ENCODE measurements at regions not wholly inside any gene's neighbourhood (a gene's known extent, or its start where the extent isn't known, plus 50 kb on each side); places are given as distances from the start of the nearest gene placed in this dataset.

- Histone ChIP-seq H3K27ac (ENCODE audit: low read depth, low read length) (no peak overlapping the region), H3K9me3 (ENCODE audit: low read length) (no peaks in the 10 kb centered on the region), H3K36me3 (ENCODE audit: insufficient read depth, low read length) (no peaks in the 10 kb centered on the region), H3K4me1 (ENCODE audit: insufficient read depth, low read length) (no peaks in the 10 kb centered on the region), H3K27me3 (ENCODE audit: control insufficient read depth in 1 of 2, insufficient read depth in 2 of 2, low read length in 2 of 2) (no peaks in the 10 kb centered on the region), H3K4me3 (ENCODE audit: low read depth in 1 of 2, low read length in 2 of 2) (no peak overlapping the region), H3K9ac (ENCODE audit: low read length) (no peak overlapping the region)
These were observed 172.8 kb upstream of the RASA1 start for GRCh38 chr5:87094833-87095232.

DNA sequence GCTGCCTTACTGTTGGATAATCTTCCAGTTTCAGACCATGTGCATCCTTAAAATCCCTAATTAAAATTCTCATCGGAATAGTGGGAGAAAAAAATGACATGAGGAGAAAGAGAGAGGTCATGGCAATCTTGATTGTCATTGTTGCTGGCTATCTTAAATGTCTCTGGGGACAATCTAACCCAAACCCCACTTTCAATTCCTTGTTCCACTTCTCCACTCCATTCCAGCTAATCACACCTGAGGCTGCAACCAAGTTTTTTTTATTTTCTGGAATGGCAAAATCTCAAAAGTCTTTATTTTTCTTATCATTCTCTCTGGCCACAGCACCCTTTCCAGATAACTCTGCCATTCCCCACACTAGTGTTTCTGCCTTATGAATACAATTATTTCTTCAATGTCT is 171.9 kb upstream of the RASA1 start:
- Histone ChIP-seq H3K9me3 (ENCODE audit: low read length) (no peaks in the 10 kb centered on the region), H3K27ac (ENCODE audit: low read depth, low read length) (no peak overlapping the region), H3K4me3 (ENCODE audit: low read depth in 1 of 2, low read length in 2 of 2) (no peak overlapping the region), H3K4me1 (ENCODE audit: insufficient read depth, low read length) (no peaks in the 10 kb centered on the region), H3K9ac (ENCODE audit: low read length) (no peak overlapping the region), H3K27me3 (ENCODE audit: control insufficient read depth in 1 of 2, insufficient read depth in 2 of 2, low read length in 2 of 2) (no peaks in the 10 kb centered on the region), H3K36me3 (ENCODE audit: insufficient read depth, low read length) (no peaks in the 10 kb centered on the region)

GRCh38 chr5:87097664-87098063 is 170.0 kb upstream of the RASA1 start:
- Histone ChIP-seq H3K27ac (ENCODE audit: low read depth, low read length) (no peak overlapping the region), H3K4me3 (ENCODE audit: low read depth in 1 of 2, low read length in 2 of 2) (no peak overlapping the region), H3K9me3 (ENCODE audit: low read length) (no peaks in the 10 kb centered on the region), H3K36me3 (ENCODE audit: insufficient read depth, low read length) (no peaks in the 10 kb centered on the region), H3K9ac (ENCODE audit: low read length) (no peak overlapping the region), H3K4me1 (ENCODE audit: insufficient read depth, low read length) (no peaks in the 10 kb centered on the region), H3K27me3 (ENCODE audit: control insufficient read depth in 1 of 2, insufficient read depth in 2 of 2, low read length in 2 of 2) (no peaks in the 10 kb centered on the region)

- H3K4me3 ChIP-seq (ENCODE audit: low read depth in 1 of 2, low read length in 2 of 2): no peak overlapping the region
- H3K9me3 ChIP-seq (ENCODE audit: low read length): no peaks in the 10 kb centered on the region
- H3K36me3 ChIP-seq (ENCODE audit: insufficient read depth, low read length): no peaks in the 10 kb centered on the region
- no peak overlapping the region for H3K9ac ChIP-seq (ENCODE audit: low read length)
- no peaks in the 10 kb centered on the region for H3K4me1 ChIP-seq (ENCODE audit: insufficient read depth, low read length)
- H3K27ac ChIP-seq (ENCODE audit: low read depth, low read length): no peak overlapping the region
- H3K27me3 ChIP-seq (ENCODE audit: control insufficient read depth in 1 of 2, insufficient read depth in 2 of 2, low read length in 2 of 2): no peaks in the 10 kb centered on the region
These were observed 168.3 kb upstream of the RASA1 start for GRCh38 chr5:87099291-87099839.

GRCh38 chr5:87099968-87100367 is 167.7 kb upstream of the RASA1 start:
- Histone ChIP-seq H3K27ac (ENCODE audit: low read depth, low read length) (no peak overlapping the region), H3K4me3 (ENCODE audit: low read depth in 1 of 2, low read length in 2 of 2) (no peak overlapping the region), H3K4me1 (ENCODE audit: insufficient read depth, low read length) (no peaks in the 10 kb centered on the region), H3K9ac (ENCODE audit: low read length) (no peak overlapping the region), H3K9me3 (ENCODE audit: low read length) (no peaks in the 10 kb centered on the region), H3K27me3 (ENCODE audit: control insufficient read depth in 1 of 2, insufficient read depth in 2 of 2, low read length in 2 of 2) (no peaks in the 10 kb centered on the region), H3K36me3 (ENCODE audit: insufficient read depth, low read length) (no peaks in the 10 kb centered on the region)

DNA sequence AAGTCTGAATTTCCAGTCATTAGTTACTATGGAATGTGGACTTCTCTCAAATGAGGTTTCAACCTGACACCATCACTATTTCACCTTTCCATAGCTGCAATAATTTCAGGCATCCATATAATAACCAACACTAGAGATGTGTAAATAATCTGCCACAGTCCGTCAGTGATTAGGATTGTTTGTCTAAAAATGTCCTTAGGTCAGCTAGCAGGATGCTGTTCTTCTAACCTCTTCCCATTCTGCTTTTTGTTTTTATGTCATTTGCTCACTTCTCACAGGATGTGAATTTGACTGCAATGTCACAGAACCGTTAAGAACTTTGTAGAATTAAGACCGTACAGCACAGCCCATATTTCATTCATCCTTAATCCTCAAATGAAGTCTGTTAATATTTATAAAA is 166.4 kb upstream of the RASA1 start:
- Histone ChIP-seq H3K9ac (ENCODE audit: low read length) (no peak overlapping the region), H3K4me1 (ENCODE audit: insufficient read depth, low read length) (no peaks in the 10 kb centered on the region), H3K27me3 (ENCODE audit: control insufficient read depth in 1 of 2, insufficient read depth in 2 of 2, low read length in 2 of 2) (no peaks in the 10 kb centered on the region), H3K27ac (ENCODE audit: low read depth, low read length) (no peak overlapping the region), H3K9me3 (ENCODE audit: low read length) (no peaks in the 10 kb centered on the region), H3K36me3 (ENCODE audit: insufficient read depth, low read length) (no peaks in the 10 kb centered on the region), H3K4me3 (ENCODE audit: low read depth in 1 of 2, low read length in 2 of 2) (no peak overlapping the region)

DNA sequence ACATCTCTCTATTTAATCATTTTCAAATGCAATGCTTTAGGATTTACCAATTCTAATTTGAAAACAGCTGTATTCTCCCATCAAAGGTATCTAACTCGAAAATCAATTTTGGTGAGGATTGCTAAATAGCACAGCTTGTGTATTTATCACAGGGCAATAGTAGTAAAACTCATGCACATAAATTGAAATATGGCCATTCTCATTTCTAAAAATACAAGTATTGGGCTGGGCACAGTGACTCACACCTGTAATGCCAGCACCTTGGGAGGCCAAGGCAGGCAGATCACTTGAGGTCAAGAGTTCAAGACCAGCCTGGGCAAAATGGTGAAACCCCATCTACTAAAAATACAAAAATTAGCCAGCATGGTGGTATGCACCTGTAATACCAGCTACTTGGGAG is 164.8 kb upstream of the RASA1 start:
- H3K9me3 ChIP-seq (ENCODE audit: low read length): no peaks in the 10 kb centered on the region

GRCh38 chr5:87103616-87104287 is 163.9 kb upstream of the RASA1 start:
- no peaks in the 10 kb centered on the region for H3K27me3 ChIP-seq (ENCODE audit: control insufficient read depth in 1 of 2, insufficient read depth in 2 of 2, low read length in 2 of 2)
- no peak overlapping the region for H3K4me3 ChIP-seq (ENCODE audit: low read depth in 1 of 2, low read length in 2 of 2)
- H3K27ac ChIP-seq (ENCODE audit: low read depth, low read length): no peak overlapping the region
- H3K36me3 ChIP-seq (ENCODE audit: insufficient read depth, low read length): no peaks in the 10 kb centered on the region
- H3K9ac ChIP-seq (ENCODE audit: low read length): no peak overlapping the region
- no peaks in the 10 kb centered on the region for H3K4me1 ChIP-seq (ENCODE audit: insufficient read depth, low read length)
- H3K9me3 ChIP-seq (ENCODE audit: low read length): no peaks in the 10 kb centered on the region

More for the DNA sequence above, 164.8 kb upstream of the RASA1 start:
- no peaks in the 10 kb centered on the region for H3K36me3 ChIP-seq (ENCODE audit: insufficient read depth, low read length)
- no peaks in the 10 kb centered on the region for H3K4me1 ChIP-seq (ENCODE audit: insufficient read depth, low read length)
- H3K27me3 ChIP-seq (ENCODE audit: control insufficient read depth in 1 of 2, insufficient read depth in 2 of 2, low read length in 2 of 2): no peaks in the 10 kb centered on the region
- no peak overlapping the region for H3K27ac ChIP-seq (ENCODE audit: low read depth, low read length)
- H3K4me3 ChIP-seq (ENCODE audit: low read depth in 1 of 2, low read length in 2 of 2): no peak overlapping the region
- H3K9ac ChIP-seq (ENCODE audit: low read length): no peak overlapping the region

DNA sequence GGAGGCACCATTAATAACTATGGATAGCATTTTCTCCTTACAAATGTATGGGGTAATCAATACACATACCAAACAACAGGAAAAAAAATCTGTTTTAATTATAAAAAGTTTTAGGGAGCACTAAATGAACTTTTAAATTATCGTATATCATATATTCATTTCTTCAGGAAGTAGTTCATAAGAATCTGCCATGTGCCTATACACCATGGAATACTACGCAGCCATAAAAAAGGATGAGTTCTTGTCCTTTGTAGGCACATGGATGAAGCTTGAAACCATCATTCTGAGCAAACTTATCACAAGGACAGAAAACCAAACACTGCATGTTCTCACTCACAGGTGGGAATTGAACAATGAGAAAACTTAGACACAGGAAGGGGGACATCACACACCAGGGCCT is 162.1 kb upstream of the RASA1 start:
- Histone ChIP-seq H3K27ac (ENCODE audit: low read depth, low read length) (no peak overlapping the region), H3K4me3 (ENCODE audit: low read depth in 1 of 2, low read length in 2 of 2) (no peak overlapping the region), H3K4me1 (ENCODE audit: insufficient read depth, low read length) (no peaks in the 10 kb centered on the region), H3K36me3 (ENCODE audit: insufficient read depth, low read length) (no peaks in the 10 kb centered on the region), H3K9ac (ENCODE audit: low read length) (no peak overlapping the region), H3K9me3 (ENCODE audit: low read length) (no peaks in the 10 kb centered on the region), H3K27me3 (ENCODE audit: control insufficient read depth in 1 of 2, insufficient read depth in 2 of 2, low read length in 2 of 2) (no peaks in the 10 kb centered on the region)

GRCh38 chr5:87109746-87110145 is 157.9 kb upstream of the RASA1 start:
- no peaks in the 10 kb centered on the region for H3K36me3 ChIP-seq (ENCODE audit: insufficient read depth, low read length)
- H3K27me3 ChIP-seq (ENCODE audit: control insufficient read depth in 1 of 2, insufficient read depth in 2 of 2, low read length in 2 of 2): no peaks in the 10 kb centered on the region
- no peaks in the 10 kb centered on the region for H3K4me1 ChIP-seq (ENCODE audit: insufficient read depth, low read length)
- no peak overlapping the region for H3K4me3 ChIP-seq (ENCODE audit: low read depth in 1 of 2, low read length in 2 of 2)
- H3K9me3 ChIP-seq (ENCODE audit: low read length): no peaks in the 10 kb centered on the region
- no peak overlapping the region for H3K27ac ChIP-seq (ENCODE audit: low read depth, low read length)
- H3K9ac ChIP-seq (ENCODE audit: low read length): no peak overlapping the region

DNA sequence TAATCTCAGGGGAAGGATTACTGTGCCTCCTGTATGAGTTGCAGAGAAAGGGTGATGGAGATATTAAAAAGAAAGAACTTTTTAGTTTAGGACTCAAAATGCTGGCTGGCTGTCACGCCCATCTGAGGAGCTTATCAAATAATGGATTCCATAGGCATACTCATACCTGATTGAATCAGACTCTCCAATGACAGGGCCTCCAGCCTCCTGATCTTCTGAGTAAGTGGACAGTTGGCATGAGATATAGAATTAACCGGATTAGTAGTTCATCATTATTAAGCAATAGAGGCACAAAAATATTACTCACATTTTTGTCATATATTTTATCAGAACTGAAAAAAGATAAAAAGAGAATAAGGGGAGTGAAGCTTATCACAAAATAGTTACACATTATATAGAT is 157.0 kb upstream of the RASA1 start:
- Histone ChIP-seq H3K36me3 (ENCODE audit: insufficient read depth, low read length) (no peaks in the 10 kb centered on the region), H3K27me3 (ENCODE audit: control insufficient read depth in 1 of 2, insufficient read depth in 2 of 2, low read length in 2 of 2) (no peaks in the 10 kb centered on the region), H3K4me1 (ENCODE audit: insufficient read depth, low read length) (no peaks in the 10 kb centered on the region), H3K9ac (ENCODE audit: low read length) (no peak overlapping the region), H3K4me3 (ENCODE audit: low read depth in 1 of 2, low read length in 2 of 2) (no peak overlapping the region), H3K9me3 (ENCODE audit: low read length) (no peaks in the 10 kb centered on the region), H3K27ac (ENCODE audit: low read depth, low read length) (no peak overlapping the region)

GRCh38 chr5:87113861-87114260 is 153.8 kb upstream of the RASA1 start:
- Histone ChIP-seq H3K9ac (ENCODE audit: low read length) (no peak overlapping the region), H3K9me3 (ENCODE audit: low read length) (no peaks in the 10 kb centered on the region), H3K27ac (ENCODE audit: low read depth, low read length) (no peak overlapping the region), H3K4me3 (ENCODE audit: low read depth in 1 of 2, low read length in 2 of 2) (no peak overlapping the region), H3K27me3 (ENCODE audit: control insufficient read depth in 1 of 2, insufficient read depth in 2 of 2, low read length in 2 of 2) (no peaks in the 10 kb centered on the region), H3K4me1 (ENCODE audit: insufficient read depth, low read length) (no peaks in the 10 kb centered on the region), H3K36me3 (ENCODE audit: insufficient read depth, low read length) (no peaks in the 10 kb centered on the region)

All from muscle layer of colon (tissue), 2 donors.